Stimulated activated CD4-positive, alpha-beta T cell treated with anti-CD3 and anti-CD28 coated beads, Interleukin-1b, Interleukin-23, amount 100 ng/mL, for 24 hours (primary cell): ENCODE measurements at regions not wholly inside any gene's neighbourhood (a gene's known extent, or its start where the extent isn't known, plus 50 kb on each side); places are given as distances from the start of the nearest gene placed in this dataset.
"Not testable (repeated sequence)": the region's sequence is repeated elsewhere in the genome, so short reads cannot be mapped to it uniquely, and the experiment has no call there.

Source experiments
- DNase-seq, 4 experiments: peaks; one replicate each; pipeline ENCODE4 v3.0.0-alpha.2; 2020; ENCODE audit warnings: low read depth in 4 of 4, low spot score in 1 of 4

DNA sequence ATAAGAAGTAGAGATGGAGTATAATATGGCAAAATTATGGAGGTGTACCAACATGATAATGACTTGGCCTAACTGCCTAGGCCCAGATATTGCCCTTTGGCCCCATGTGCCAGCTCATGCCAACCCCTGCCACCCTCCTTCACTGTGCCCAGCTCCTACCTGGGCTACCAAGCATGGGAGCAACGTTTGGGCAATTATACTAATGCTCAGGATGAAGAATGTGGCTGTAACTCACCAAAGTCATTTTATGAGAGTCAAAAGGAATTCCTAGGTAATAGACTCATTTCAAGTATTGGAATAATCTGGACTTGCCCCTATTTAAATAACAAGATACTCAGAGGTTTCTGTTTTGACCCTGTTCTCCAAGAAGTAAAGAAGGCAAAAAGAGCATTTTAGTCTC, 240.2 kb upstream of the IL12A start:
- no peak for DNase-seq

DNA sequence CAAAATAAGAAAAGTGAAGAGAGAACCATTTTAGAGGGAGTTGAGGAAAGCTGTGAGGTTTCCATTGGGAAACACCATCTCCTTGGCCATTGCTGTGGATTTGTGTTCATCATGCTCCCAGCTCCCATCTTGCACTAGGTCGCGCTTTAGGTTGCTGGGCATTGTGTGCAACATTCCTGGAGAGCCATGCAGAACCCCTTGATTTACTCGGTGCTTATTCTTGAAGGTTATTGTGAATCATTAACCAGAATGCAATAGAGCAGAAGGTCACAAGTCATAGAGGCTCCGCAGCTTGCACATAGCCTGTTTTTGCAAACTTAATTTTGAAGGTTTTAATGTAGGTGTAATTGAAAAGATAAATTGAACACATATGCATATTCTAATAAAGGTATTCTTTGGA, 239.2 kb upstream of the IL12A start:
- DNase-seq: no peak

GRCh38 chr3:159751146-159751545, 237.5 kb upstream of the IL12A start:
- DNase-seq: no peak

DNA sequence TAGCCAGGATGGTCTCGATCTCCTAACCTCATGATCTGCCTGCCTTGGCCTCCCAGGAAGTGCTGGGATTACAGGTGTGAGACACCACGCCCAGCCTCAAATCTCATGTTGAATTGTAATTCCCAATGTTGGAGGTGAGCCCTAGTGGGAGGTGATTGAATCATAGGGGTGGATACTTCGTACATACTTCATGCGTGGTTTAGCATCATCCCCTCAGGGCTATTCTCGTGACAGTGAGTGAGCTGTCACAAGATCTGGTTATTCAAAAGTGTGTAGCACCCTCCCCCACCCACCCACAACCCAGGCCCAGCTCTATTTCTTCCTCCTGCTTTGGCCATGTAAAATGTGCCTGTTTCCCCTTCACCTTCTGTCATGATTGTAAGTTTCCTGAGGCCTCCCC, 236.9 kb upstream of the IL12A start:
- no peak for DNase-seq

DNA sequence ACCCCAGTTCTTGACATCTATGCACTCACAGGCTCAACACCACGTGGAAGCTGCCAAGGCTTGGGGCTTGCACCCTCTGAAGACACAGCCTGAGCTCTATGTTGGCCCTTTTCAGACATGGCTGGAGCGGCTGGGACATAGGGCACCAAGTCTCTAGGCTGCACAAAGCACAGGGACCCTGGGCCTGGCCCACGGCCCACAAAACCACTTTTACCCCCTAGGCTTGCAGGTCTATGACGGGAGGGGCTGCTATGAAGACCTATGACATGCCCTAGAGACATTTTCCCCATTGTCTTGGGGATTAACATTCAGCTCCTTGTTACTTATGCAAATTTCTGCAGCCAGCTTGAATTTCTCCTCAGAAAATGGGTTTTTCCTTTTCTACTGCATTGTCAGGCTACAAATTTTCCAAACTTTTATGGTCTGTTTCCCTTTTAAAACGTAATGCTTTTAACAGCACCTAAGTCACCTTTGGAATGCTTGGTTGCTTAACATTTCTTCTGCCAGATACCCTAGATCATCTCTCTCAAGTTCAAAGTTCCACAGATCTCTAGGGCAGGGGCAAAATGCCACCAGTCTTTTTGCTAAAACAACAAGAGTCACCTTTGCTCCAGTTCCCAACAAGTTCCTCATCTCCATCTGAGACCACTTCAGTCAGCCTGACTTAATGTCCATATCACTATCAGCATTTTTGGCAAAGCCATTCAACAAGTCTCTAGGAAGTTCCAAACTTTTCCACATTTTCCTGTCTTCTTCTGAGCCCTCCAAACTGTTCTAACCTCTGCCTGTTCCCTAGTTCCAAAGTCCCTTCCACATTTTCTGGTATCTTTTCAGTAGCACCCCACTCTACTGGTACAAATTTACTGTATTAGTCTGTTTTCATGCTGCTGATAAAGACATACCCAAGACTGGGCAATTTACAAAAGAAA, 232.1 kb upstream of the IL12A start:
- DNase-seq: not testable (repeated sequence)

DNA sequence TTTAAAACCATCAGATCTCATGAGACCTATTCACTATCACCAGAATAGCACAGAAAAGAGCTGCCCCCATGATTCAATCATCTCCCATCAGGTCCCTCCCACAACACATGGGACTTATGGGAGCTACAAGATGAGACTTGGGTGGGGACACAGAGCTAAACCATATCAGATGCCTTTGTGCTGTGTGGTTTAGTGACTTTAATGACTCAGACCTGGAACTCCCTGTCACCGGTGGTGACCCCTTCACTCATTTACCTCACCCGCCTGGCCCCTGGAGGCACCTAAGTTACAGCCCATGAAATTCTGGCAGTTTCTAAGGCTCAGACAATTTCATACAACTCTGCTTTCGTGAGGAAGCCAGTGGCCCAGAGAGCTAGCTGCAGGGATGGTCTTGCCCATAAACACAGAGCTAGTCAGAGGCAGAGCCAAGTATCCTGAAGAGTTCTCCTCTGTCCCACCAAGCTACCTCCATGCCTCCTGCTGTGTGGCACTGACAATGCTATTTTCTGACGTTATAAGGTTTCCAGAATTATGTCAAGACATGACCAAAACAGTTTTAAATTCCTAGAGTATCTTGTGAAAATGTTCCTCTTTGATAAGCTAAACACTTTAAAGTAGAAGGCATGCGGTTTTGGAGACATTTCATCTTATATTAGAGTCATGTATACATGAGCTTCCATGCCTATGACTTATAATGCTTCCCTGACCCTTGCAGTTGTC, 231.1 kb upstream of the IL12A start:
- DNase-seq: no peak

- DNase-seq: no peak
Observed at GRCh38 chr3:159760046-159760445, 228.6 kb upstream of the IL12A start.

GRCh38 chr3:159761369-159761768, 227.3 kb upstream of the IL12A start:
- DNase-seq: no peak

DNA sequence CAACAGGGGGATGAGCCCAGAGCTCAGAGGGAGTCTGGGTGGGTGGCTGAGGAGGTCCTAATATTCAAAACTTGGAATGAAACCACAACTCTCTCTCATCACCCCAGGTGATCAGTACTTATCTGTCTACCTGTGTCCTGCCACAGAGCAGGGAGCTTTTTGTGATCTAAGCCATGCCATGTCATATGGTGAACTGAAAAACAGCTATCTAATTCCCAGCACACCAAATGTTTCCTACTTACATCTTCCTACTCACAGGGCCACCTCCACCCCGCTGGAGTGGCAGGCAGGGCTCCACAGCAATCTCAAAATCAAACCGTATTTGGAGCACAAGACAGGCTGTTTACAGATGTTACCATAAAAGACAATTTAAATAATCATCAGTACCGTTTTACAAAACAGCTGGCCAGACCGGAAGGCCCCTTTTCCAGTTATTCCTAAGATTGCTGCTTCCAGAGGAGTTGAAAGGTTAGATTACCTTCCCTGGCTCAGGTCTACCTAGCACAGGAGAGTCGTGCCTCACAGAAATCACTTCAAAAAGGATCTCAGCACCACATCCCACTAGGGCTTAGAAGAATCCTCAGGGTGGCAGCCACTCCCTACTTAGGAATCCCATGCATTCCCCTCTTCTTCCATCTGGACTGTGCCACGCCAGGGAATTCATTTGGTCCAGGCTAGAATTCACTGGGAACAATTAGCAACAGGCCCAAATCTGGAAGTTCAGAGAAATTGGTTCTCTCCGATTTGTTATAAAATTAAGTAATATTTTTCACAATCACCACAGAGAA, 226.6 kb upstream of the IL12A start:
- DNase-seq: no peak

GRCh38 chr3:159763011-159763601, 225.5 kb upstream of the IL12A start:
- DNase-seq: peak in 1 of 4 experiments; percentile 13

- DNase-seq: peak in 1 of 4 experiments; percentile 37
Observed at GRCh38 chr3:159763602-159764489, 224.8 kb upstream of the IL12A start.

DNA sequence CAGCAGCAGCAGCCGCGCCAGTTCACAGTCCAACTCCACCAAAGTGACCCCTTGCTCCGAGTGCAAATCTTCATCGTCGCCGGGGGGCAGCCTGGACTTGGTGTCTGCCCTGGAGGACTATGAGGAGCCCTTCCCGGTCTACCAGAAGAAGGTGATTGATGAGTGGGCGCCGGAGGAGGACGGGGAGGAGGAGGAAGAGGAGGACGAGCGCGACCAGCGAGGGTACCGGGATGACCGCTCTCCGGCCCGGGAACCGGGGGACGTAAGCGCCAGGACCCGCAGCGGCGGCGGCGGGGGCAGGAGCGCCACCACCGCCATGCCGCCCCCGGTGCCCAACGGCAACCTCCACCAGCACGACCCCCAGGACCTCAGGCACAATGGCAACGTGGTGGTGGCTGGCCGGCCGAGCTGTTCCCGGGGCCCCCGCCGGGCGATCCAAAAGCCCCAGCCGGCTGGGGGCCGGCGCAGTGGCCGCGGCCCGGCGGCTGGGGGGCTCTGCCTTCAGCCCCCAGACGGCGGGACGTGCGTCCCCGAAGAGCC, 224.1 kb upstream of the IL12A start:
- no peak for DNase-seq

DNA sequence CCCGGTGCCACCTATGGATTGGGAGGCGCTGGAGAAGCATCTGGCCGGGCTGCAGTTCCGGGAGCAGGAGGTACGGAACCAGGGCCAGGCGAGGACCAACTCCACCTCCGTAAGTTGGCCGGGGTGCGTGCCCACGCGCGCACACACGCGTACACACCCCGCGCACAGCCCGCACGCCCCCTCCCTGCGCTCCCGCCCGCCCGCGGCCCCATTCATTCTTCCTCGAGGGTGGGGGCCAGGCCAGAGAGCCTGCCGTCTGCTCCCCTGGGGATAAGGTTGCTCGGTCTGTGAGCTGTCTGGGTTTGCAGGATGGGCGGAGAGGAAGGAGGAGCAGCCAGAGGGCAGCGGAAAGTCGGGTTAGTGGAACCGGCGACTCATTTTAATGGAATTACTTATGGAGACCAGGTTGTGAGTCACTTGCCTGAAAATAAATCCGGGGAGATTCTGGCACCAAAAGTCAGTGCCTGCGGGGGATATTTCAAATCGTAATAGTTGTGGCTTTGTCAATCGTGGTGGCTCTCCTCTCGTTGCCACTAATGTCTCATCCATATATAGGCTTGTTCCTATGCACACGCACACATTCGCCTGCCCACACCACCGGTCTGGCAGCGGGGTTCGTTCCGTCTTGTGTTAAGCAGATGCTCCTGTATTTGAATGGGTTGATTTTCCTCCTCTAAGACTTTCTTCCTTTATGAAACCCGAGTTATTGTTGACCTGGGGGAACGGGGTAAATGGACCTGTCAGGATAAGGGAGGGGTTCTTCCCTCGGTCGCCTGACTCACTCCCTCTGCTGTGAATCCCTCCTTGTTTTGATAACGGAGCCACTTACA, 223.4 kb upstream of the IL12A start:
- DNase-seq: no peak

GRCh38 chr3:159765860-159766294, 222.8 kb upstream of the IL12A start:
- no peak for DNase-seq

- no peak for DNase-seq
Observed at GRCh38 chr3:159766563-159767185, 222.0 kb upstream of the IL12A start.

DNA sequence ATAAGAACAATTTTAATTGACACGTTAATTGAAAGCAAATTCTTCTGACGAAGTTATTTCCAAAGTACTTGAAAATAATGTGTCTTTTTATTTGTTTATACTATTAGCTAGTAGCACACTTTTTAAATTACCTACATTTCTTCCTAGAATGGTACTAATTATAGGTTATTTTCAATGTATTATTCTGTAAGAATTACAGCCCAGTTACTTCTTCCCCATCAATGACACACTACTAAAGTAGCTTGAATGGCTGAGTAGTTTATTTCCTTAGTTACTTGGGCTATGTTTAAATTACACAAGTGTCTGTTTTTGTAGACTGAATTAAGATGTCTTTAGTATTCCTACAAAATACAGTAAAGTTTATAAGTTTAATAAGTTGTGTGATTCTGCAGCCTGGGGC, 217.6 kb upstream of the IL12A start:
- DNase-seq: no peak

DNA sequence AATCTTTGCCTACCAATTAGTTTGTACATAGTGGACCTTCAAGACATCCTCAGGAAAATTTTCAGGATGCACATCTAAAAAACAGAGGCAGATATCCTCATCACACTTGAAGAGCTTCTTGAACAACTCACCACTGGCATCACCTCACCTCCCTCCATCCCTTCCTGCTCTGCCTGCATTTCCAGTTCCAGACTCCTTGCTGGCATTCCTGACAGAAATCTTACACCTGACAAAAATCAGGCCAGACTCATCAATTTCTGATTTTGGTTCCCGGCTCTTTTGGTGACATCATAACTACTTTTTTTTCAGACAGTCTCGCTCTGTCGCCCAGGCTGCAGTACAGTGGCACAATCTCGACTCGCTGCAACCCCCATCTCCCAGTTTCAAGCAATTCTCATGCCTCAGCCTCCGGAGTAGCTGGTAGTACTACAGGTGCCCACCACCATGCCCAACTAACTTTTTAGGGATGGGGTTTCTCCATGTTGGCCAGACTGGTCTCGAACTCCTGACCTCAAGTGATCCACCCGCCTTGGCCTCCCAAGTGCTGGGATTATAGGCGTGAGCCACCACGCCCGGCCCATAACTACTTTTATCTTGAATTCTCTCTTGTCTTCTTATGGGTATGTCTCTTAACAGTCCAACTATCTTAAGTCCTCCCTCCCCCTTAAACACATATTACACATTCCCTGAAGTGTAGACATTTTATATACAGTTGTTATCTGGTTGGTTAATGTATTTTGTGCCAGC, 216.6 kb upstream of the IL12A start:
- no peak for DNase-seq

- DNase-seq: no peak
Observed at GRCh38 chr3:159773706-159774105, 214.9 kb upstream of the IL12A start.
